PC-9 (cell line): ENCODE measurements at regions not wholly inside any gene's neighbourhood (a gene's known extent, or its start where the extent isn't known, plus 50 kb on each side); places are given as distances from the start of the nearest gene placed in this dataset.

Experiments used
- EZH2 ChIP-seq: fragments of 200-600 bp; sonication (generic); IDR thresholded peaks from 2 replicates; pipeline ENCODE4 v1.8.0; 2017; ENCODE audit warnings: antibody characterized with exemption, low read depth
- TF ChIP-seq, protein P1 (sequence below): fragments of 200-600 bp; sonication (generic); conservative IDR thresholded peaks from 2 replicates; pipeline ENCODE4 v1.6.1; 2017; ENCODE audit warnings: mixed run types, antibody characterized with exemption, mild to moderate bottlenecking, moderate library complexity

DNA sequence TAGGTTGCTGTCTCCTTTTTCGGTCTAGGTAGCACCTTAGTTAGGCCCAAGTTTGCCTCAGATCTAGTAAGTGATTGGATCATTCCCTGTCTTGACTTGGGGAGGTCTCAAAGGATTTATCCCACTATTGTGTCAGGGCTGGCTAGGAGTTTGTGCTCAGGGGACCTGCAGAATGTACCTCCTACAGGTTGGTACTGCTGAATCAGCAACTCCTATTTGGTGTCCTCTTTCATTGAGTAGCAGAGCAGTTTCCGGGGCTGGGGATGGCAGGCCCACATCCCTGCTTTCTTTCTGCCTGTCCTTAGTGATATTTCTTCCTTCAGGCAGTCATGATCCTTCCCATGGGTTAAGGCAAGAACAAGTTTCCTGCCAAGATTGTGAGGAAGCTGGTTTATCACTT, 192.9 kb upstream of the CCNH start:
- TF ChIP-seq, protein P1, sequence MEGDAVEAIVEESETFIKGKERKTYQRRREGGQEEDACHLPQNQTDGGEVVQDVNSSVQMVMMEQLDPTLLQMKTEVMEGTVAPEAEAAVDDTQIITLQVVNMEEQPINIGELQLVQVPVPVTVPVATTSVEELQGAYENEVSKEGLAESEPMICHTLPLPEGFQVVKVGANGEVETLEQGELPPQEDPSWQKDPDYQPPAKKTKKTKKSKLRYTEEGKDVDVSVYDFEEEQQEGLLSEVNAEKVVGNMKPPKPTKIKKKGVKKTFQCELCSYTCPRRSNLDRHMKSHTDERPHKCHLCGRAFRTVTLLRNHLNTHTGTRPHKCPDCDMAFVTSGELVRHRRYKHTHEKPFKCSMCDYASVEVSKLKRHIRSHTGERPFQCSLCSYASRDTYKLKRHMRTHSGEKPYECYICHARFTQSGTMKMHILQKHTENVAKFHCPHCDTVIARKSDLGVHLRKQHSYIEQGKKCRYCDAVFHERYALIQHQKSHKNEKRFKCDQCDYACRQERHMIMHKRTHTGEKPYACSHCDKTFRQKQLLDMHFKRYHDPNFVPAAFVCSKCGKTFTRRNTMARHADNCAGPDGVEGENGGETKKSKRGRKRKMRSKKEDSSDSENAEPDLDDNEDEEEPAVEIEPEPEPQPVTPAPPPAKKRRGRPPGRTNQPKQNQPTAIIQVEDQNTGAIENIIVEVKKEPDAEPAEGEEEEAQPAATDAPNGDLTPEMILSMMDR = no peak
- no peak for TF ChIP-seq EZH2
